WTC11 (cell line): ENCODE measurements at regions not wholly inside any gene's neighbourhood (a gene's known extent, or its start where the extent isn't known, plus 50 kb on each side); places are given as distances from the start of the nearest gene placed in this dataset.
"Not testable (repeated sequence)": the region's sequence is repeated elsewhere in the genome, so short reads cannot be mapped to it uniquely, and the experiment has no call there.

ENCODE experiments used
- ATAC-seq: fragments of 200-7000 bp; cut with Tn5 transposase; 2 replicates; pipeline ENCODE4 v1.10.0; 2021; ENCODE audit warnings: mild to moderate bottlenecking, moderate library complexity
- CTCF ChIA-PET: fragments of 300-600 bp; sonication (Branson Sonifier 250); formaldehyde crosslinking; loops from one replicate; lab custom pipeline; 2021; ENCODE audit warnings: antibody characterized with exemption; lab: Charles Lee
- POLR2A ChIA-PET: fragments of 350-600 bp; sonication (Branson Sonifier 250); formaldehyde crosslinking; loops from one replicate; lab custom pipeline; 2021; ENCODE audit warnings: antibody characterized with exemption; lab: Charles Lee
- DNase-seq: peaks from one replicate; pipeline ENCODE4 v3.0.0; 2021; ENCODE audit warnings: low spot score
- H3K27ac Mint-ChIP-seq: 2 replicates; pipeline ENCODE4 v1.8.0; 2021; ENCODE audit warnings: mixed read lengths
- H3K27me3 Mint-ChIP-seq: 2 replicates; pipeline ENCODE4 v1.8.0; 2021; ENCODE audit warnings: low read depth, mild to moderate bottlenecking, moderate library complexity, mixed read lengths
- H3K36me3 Mint-ChIP-seq: 2 replicates; pipeline ENCODE4 v1.8.0; 2021; ENCODE audit warnings: mixed read lengths
- H3K4me1 Mint-ChIP-seq: 2 replicates; pipeline ENCODE4 v1.8.0; 2022; ENCODE audit warnings: mixed read lengths
- H3K4me3 Mint-ChIP-seq: 2 replicates; pipeline ENCODE4 v1.8.0; 2021; ENCODE audit warnings: mild to moderate bottlenecking, moderate library complexity, mixed read lengths
- H3K9me3 Mint-ChIP-seq: 2 replicates; pipeline ENCODE4 v1.8.0; 2021; ENCODE audit warnings: mixed read lengths
- AFF4 ChIP-seq: sonication (generic); formaldehyde crosslinking; IDR thresholded peaks from 2 replicates; pipeline ENCODE4 v1.8.1; 2023; ENCODE audit warnings: mild to moderate bottlenecking, missing genetic modification reagents, borderline replicate concordance
- AR ChIP-seq: fragments of 250-450 bp; sonication (Bioruptor Pico); IDR thresholded peaks from 2 replicates; pipeline ENCODE4 v1.9.0; 2021; ENCODE audit warnings: mild to moderate bottlenecking
- CREM ChIP-seq: sonication (generic); formaldehyde crosslinking; IDR thresholded peaks from 2 replicates; pipeline ENCODE4 v1.8.1; 2022; ENCODE audit warnings: mild to moderate bottlenecking, missing genetic modification reagents, moderate library complexity
- HMGA2 ChIP-seq: fragments of 250-450 bp; sonication (Bioruptor Pico); IDR thresholded peaks from 2 replicates; pipeline ENCODE4 v1.4.0; 2021; ENCODE audit warnings: mild to moderate bottlenecking, moderate library complexity
- JAZF1 ChIP-seq: fragments of 250-450 bp; sonication (Bioruptor Pico); IDR thresholded peaks from 2 replicates; pipeline ENCODE4 v1.9.0; 2021; ENCODE audit warnings: moderate library complexity, mild to moderate bottlenecking, inconsistent platforms
- JUN ChIP-seq: sonication (generic); formaldehyde crosslinking; IDR thresholded peaks from 2 replicates; pipeline ENCODE4 v1.8.0; 2023; ENCODE audit warnings: mild to moderate bottlenecking, missing genetic modification reagents
- NR2C2 ChIP-seq: sonication (generic); formaldehyde crosslinking; IDR thresholded peaks from 2 replicates; pipeline ENCODE4 v1.8.0; 2022; ENCODE audit warnings: mild to moderate bottlenecking, missing genetic modification reagents
- NR3C1 ChIP-seq: sonication (generic); formaldehyde crosslinking; conservative IDR thresholded peaks from 2 replicates; pipeline ENCODE4 v1.8.1; 2023; ENCODE audit warnings: low read depth, mild to moderate bottlenecking, missing genetic modification reagents
- TP53 ChIP-seq: sonication (generic); formaldehyde crosslinking; IDR thresholded peaks from 2 replicates; pipeline ENCODE4 v1.8.1; 2023; ENCODE audit warnings: mild to moderate bottlenecking, missing genetic modification reagents

GRCh38 chrX:81392396-81392795 lies 190.5 kb downstream of the SH3BGRL start:
- no peaks in the 10 kb centered on the region for H3K36me3 Mint-ChIP-seq
- no peak for TF ChIP-seq NR2C2
- no peak for TF ChIP-seq AFF4 (CRISPR knock-in tag)
- H3K4me3 Mint-ChIP-seq = no peak overlapping the region
- CTCF ChIA-PET = no interaction called here
- POLR2A ChIA-PET = no interaction called here
- no peaks in the 10 kb centered on the region for H3K9me3 Mint-ChIP-seq
- ATAC-seq (no peak), DNase-seq (no peak)
- H3K27me3 Mint-ChIP-seq = no peaks in the 10 kb centered on the region
- H3K4me1 Mint-ChIP-seq = no peaks in the 10 kb centered on the region
- H3K27ac Mint-ChIP-seq = no peak overlapping the region

GRCh38 chrX:81405781-81406180 lies 203.9 kb downstream of the SH3BGRL start:
- Mint-ChIP-seq H3K27me3 (no peaks in the 10 kb centered on the region), H3K36me3 (no peaks in the 10 kb centered on the region), H3K4me1 (no peaks in the 10 kb centered on the region), H3K27ac (no peak overlapping the region), H3K9me3 (peaks cover 8% of the 10 kb centered on the region), H3K4me3 (no peak overlapping the region)
- POLR2A ChIA-PET = no interaction called here
- TF ChIP-seq HMGA2 (0 out of 2 replicates have a peak, but pooled peaks have one; percentile 23), AR (CRISPR knock-in tag) (no peak)
- DNase-seq (no peak), ATAC-seq (no peak)
- CTCF ChIA-PET = no interaction called here

- POLR2A ChIA-PET = no interaction called here
- H3K36me3 Mint-ChIP-seq = no peaks in the 10 kb centered on the region
- no peak overlapping the region for H3K4me3 Mint-ChIP-seq
- CTCF ChIA-PET = no interaction called here
- no peak for TF ChIP-seq TP53
- TF ChIP-seq JAZF1 (CRISPR knock-in tag) = no peak
- TF ChIP-seq, all 79 proteins: peak for 0
- no peaks in the 10 kb centered on the region for H3K4me1 Mint-ChIP-seq
- no peaks in the 10 kb centered on the region for H3K27me3 Mint-ChIP-seq
- H3K9me3 Mint-ChIP-seq = no peaks in the 10 kb centered on the region
- DNase-seq (no peak), ATAC-seq (no peak)
- no peak overlapping the region for H3K27ac Mint-ChIP-seq
Observed at GRCh38 chrX:81411517-81411916, 209.6 kb downstream of the SH3BGRL start.

GRCh38 chrX:81412428-81412827 lies 210.5 kb downstream of the SH3BGRL start:
- ChIA-PET POLR2A (interaction anchor here (0.7 kb wide), 1 partner anchor 40 kb away, joined by 4 read pairs; no protein-coding TSS in a partner anchor), CTCF (no interaction called here)
- Mint-ChIP-seq H3K4me3 (no peak overlapping the region), H3K36me3 (no peaks in the 10 kb centered on the region), H3K9me3 (no peaks in the 10 kb centered on the region), H3K27ac (no peak overlapping the region), H3K27me3 (no peaks in the 10 kb centered on the region), H3K4me1 (no peaks in the 10 kb centered on the region)
- ATAC-seq = no peak
- no peak for DNase-seq
- TF ChIP-seq NR3C1 (CRISPR knock-in tag) (no peak), CREM (CRISPR knock-in tag) (no peak), JUN (no peak)

GRCh38 chrX:81412857-81413256 lies 211.0 kb downstream of the SH3BGRL start:
- DNase-seq, CTCF ChIA-PET, H3K4me1 Mint-ChIP-seq, H3K36me3 Mint-ChIP-seq, ATAC-seq, H3K27me3 Mint-ChIP-seq, H3K27ac Mint-ChIP-seq, H3K9me3 Mint-ChIP-seq, H3K4me3 Mint-ChIP-seq: not testable (repeated sequence)
- POLR2A ChIA-PET = interaction anchor here (0.7 kb wide), 1 partner anchor 40 kb away, joined by 4 read pairs; no protein-coding TSS in a partner anchor
